K562 (cell line): ENCODE measurements at regions not wholly inside any gene's neighbourhood (a gene's known extent, or its start where the extent isn't known, plus 50 kb on each side); places are given as distances from the start of the nearest gene placed in this dataset.

Source experiments
- ATAC-seq: fragments of 200-7000 bp; cut with Tn5 transposase; 3 replicates; pipeline ENCODE4 v1.9.1; 2020; ENCODE audit warnings: moderate library complexity
- BruUV-seq: library from RNA; stranded (reverse); fragments of 400-500 nt; replicated peaks from 2 replicates; lab custom pipeline; 2021; lab: Mats Ljungman, UMichigan
- CTCF ChIA-PET: fragments of 300-600 bp; formaldehyde crosslinking; extraction: SDS; loops from one replicate; lab custom pipeline; 2021; ENCODE audit warnings: low intra/inter-chr PET ratio; lab: Yijun Ruan, JAX
- POLR2A ChIA-PET: fragments of 300-600, 350-650 bp; sonication (Branson Sonifier 250); formaldehyde crosslinking; extraction: SDS; loops from one replicate; lab custom pipeline; 2021; ENCODE audit warnings: antibody characterized with exemption, inconsistent platforms; lab: Yijun Ruan, JAX
- DNase-seq, 4 experiments: peaks; one replicate each; pipeline versions ENCODE4 v3.0.0 to v3.0.0-alpha.2; 2011 to 2018; ENCODE audit warnings: low spot score in 3 of 4, mixed read lengths in 3 of 4; ENCODE audit errors: extremely low read depth in 1 of 4
- FAIRE-seq: peaks from 2 replicates; lab custom pipeline; 2011; peaks lifted over from hg19 to GRCh38; lab: Jason Lieb, UNC
- H2AFZ ChIP-seq: 2 replicates; pipeline ENCODE4 v1.6.0; 2011; ENCODE audit warnings: low read depth, low read length, control low read depth, inconsistent platforms
- H3K27ac ChIP-seq: fragments of 200-600 bp; 3 replicates; pipeline ENCODE4 v1.8.0; 2011; ENCODE audit warnings: low read depth, mild to moderate bottlenecking, control low read depth, inconsistent platforms, low read length, moderate library complexity, mixed read lengths; ENCODE audit errors: extremely low read depth
- H3K27me3 ChIP-seq, 2 experiments: fragments of 300-600 bp in 1 of 2; 2 replicates in 1 of 2; 3 replicates in 1 of 2; pipeline versions ENCODE4 v1.6.0 to v1.8.0; 2011; ENCODE audit warnings: inconsistent platforms in 2 of 2, low read length in 2 of 2, mild to moderate bottlenecking in 1 of 2, mixed read lengths in 1 of 2, moderate library complexity in 1 of 2; ENCODE audit not compliant: control insufficient read depth in 2 of 2, insufficient read depth in 2 of 2
- H3K36me3 ChIP-seq: fragments of 300-600 bp; 3 replicates; pipeline ENCODE4 v1.8.0; 2011; ENCODE audit warnings: mild to moderate bottlenecking, low read length, inconsistent platforms; ENCODE audit not compliant: control insufficient read depth, insufficient read depth
- H3K4me1 ChIP-seq, 2 experiments: fragments of 200-600 bp in 1 of 2; replicated peaks in 1 of 2; 2 replicates in 1 of 2; 3 replicates in 1 of 2; pipeline versions ENCODE4 v1.5.1 to v1.8.0; 2011; ENCODE audit warnings: inconsistent platforms in 2 of 2, low read length in 2 of 2, mild to moderate bottlenecking in 1 of 2, mixed read lengths in 1 of 2, moderate library complexity in 1 of 2; ENCODE audit not compliant: control insufficient read depth in 2 of 2, insufficient read depth in 2 of 2
- H3K4me2 ChIP-seq: 2 replicates; pipeline ENCODE4 v1.6.1; 2011; ENCODE audit warnings: low read length, control low read depth, inconsistent platforms, mixed read lengths; ENCODE audit not compliant: insufficient read depth
- H3K4me3 ChIP-seq: fragments of 200-600 bp; sonication (generic), shearing (Covaris generic); 2 replicates; pipeline ENCODE4 v1.5.1; 2016; ENCODE audit warnings: control low read depth, inconsistent platforms
- H3K79me2 ChIP-seq: fragments of 200-600 bp; 3 replicates; pipeline ENCODE4 v1.8.0; 2011; ENCODE audit warnings: low read length, inconsistent platforms; ENCODE audit not compliant: control insufficient read depth, insufficient read depth
- H3K9ac ChIP-seq, 2 experiments: 2 replicates each; pipeline versions ENCODE4 v1.6.0 to v1.6.1; 2011; ENCODE audit warnings: low read depth in 2 of 2, low read length in 2 of 2, control low read depth in 1 of 2, inconsistent platforms in 1 of 2, mild to moderate bottlenecking in 1 of 2, mixed read lengths in 1 of 2; ENCODE audit not compliant: insufficient read depth in 1 of 2
- H3K9me1 ChIP-seq: one replicate; pipeline ENCODE4 v1.6.0; 2011; ENCODE audit warnings: inconsistent platforms, mild to moderate bottlenecking, low read length, moderate library complexity; ENCODE audit not compliant: control insufficient read depth, insufficient read depth
- H3K9me3 ChIP-seq: replicated peaks from 2 replicates; pipeline ENCODE4 v1.5.1; 2011; ENCODE audit warnings: low read depth, low read length, inconsistent platforms; ENCODE audit not compliant: control insufficient read depth, insufficient read depth
- H4K20me1 ChIP-seq: replicated peaks from 2 replicates; pipeline ENCODE4 v1.6.1; 2011; ENCODE audit warnings: low read length, inconsistent platforms, mixed read lengths; ENCODE audit not compliant: control insufficient read depth, insufficient read depth
- BCL6 ChIP-seq: fragments of 250-450 bp; sonication (Bioruptor Pico); IDR thresholded peaks from 2 replicates; pipeline ENCODE4 v1.4.0; 2020
- BRF2 ChIP-seq: IDR thresholded peaks from 3 replicates; pipeline ENCODE4 v1.6.1; 2011; ENCODE audit warnings: borderline replicate concordance, mild to moderate bottlenecking; ENCODE audit not compliant: insufficient read length, insufficient read depth
- NBN ChIP-seq: fragments of 450-650 bp; IDR thresholded peaks from 2 replicates; pipeline ENCODE4 v1.6.1; 2016; ENCODE audit warnings: low read depth, mild to moderate bottlenecking
- PHB ChIP-seq: fragments of 250-450 bp; sonication (Bioruptor Pico); IDR thresholded peaks from 2 replicates; pipeline ENCODE4 v1.5.0; 2021
- POU5F1 ChIP-seq: fragments of 150-350 bp; IDR thresholded peaks from 2 replicates; pipeline ENCODE4 v1.6.1; 2014; ENCODE audit warnings: borderline replicate concordance, low read length, low read depth, mild to moderate bottlenecking; ENCODE audit not compliant: partially characterized antibody
- RBM17 ChIP-seq: fragments of 200-400 bp; formaldehyde crosslinking; IDR thresholded peaks from 2 replicates; pipeline ENCODE4 v1.6.1; 2017; ENCODE audit warnings: low read depth, mild to moderate bottlenecking, low read length, borderline replicate concordance
- SMAD2 ChIP-seq: fragments of 150-350 bp; IDR thresholded peaks from 2 replicates; pipeline ENCODE4 v1.6.1; 2014; ENCODE audit warnings: low read depth, mild to moderate bottlenecking, low read length
- SP1 ChIP-seq: sonication (generic); formaldehyde crosslinking; IDR thresholded peaks from 2 replicates; pipeline ENCODE4 v1.8.1; 2022; ENCODE audit warnings: mild to moderate bottlenecking, missing genetic modification reagents
- SUPT5H ChIP-seq: fragments of 450-650 bp; IDR thresholded peaks from 2 replicates; pipeline ENCODE4 v1.6.1; 2016
- XRCC3 ChIP-seq: fragments of 450-650 bp; IDR thresholded peaks from 2 replicates; pipeline ENCODE4 v1.6.1; 2017; ENCODE audit warnings: mild to moderate bottlenecking, moderate library complexity
- ZC3H4 ChIP-seq: sonication (generic); formaldehyde crosslinking; IDR thresholded peaks from 2 replicates; pipeline ENCODE4 v1.9.0; 2021; ENCODE audit warnings: missing genetic modification reagents, borderline replicate concordance
- ZNF551 ChIP-seq: fragments of 250-450 bp; sonication (Bioruptor Pico); IDR thresholded peaks from 2 replicates; pipeline ENCODE4 v1.5.0; 2021; ENCODE audit warnings: mild to moderate bottlenecking, moderate library complexity
- ZNF583 ChIP-seq: fragments of 250-450 bp; sonication (Bioruptor Pico); IDR thresholded peaks from 2 replicates; pipeline ENCODE4 v1.4.0; 2020
- WGBS: fragments of 100-300 bp; shearing (Covaris generic); methylation state at CpG from one replicate; pipeline ENCODE4 v1.1.6; 2016; ENCODE audit warnings: low coverage, mixed read lengths; ENCODE audit not compliant: insufficient coverage; ENCODE audit errors: missing lambda C conversion rate; 5-methylcytosine and 5-hydroxymethylcytosine counted together
- in situ Hi-C: fragments of 300-500 bp; cut with MboI; formaldehyde crosslinking; loops from 4 replicates; pipeline ENCODE4 v1.15.0; 2018; ENCODE audit warnings: inconsistent platforms, mixed read lengths
- intact Hi-C: fragments of 100-400 bp; cut with micrococcal nuclease; formaldehyde crosslinking; loops from 2 replicates; pipeline ENCODE4 v1.14.2; 2022
- TF ChIP-seq, protein P1 (sequence below): IDR thresholded peaks from 3 replicates; pipeline ENCODE4 v1.6.1; 2011; ENCODE audit warnings: borderline replicate concordance, mild to moderate bottlenecking, moderate library complexity; ENCODE audit not compliant: insufficient read length; ENCODE audit errors: extremely low read depth
- TF ChIP-seq, protein P2 (sequence below): fragments of 250-450 bp; sonication (Bioruptor Pico); IDR thresholded peaks from 2 replicates; pipeline ENCODE4 v1.8.0; 2022; ENCODE audit warnings: inconsistent platforms, mild to moderate bottlenecking, moderate library complexity, borderline replicate concordance
- TF ChIP-seq, protein P3 (sequence below): fragments of 450-650 bp; IDR thresholded peaks from 2 replicates; pipeline ENCODE4 v1.6.1; 2016; ENCODE audit warnings: low read depth, mild to moderate bottlenecking, moderate library complexity

GRCh38 chr16:66002601-66003000 is 363.9 kb upstream of the CDH5 start (continued):
- TF ChIP-seq, protein P1, sequence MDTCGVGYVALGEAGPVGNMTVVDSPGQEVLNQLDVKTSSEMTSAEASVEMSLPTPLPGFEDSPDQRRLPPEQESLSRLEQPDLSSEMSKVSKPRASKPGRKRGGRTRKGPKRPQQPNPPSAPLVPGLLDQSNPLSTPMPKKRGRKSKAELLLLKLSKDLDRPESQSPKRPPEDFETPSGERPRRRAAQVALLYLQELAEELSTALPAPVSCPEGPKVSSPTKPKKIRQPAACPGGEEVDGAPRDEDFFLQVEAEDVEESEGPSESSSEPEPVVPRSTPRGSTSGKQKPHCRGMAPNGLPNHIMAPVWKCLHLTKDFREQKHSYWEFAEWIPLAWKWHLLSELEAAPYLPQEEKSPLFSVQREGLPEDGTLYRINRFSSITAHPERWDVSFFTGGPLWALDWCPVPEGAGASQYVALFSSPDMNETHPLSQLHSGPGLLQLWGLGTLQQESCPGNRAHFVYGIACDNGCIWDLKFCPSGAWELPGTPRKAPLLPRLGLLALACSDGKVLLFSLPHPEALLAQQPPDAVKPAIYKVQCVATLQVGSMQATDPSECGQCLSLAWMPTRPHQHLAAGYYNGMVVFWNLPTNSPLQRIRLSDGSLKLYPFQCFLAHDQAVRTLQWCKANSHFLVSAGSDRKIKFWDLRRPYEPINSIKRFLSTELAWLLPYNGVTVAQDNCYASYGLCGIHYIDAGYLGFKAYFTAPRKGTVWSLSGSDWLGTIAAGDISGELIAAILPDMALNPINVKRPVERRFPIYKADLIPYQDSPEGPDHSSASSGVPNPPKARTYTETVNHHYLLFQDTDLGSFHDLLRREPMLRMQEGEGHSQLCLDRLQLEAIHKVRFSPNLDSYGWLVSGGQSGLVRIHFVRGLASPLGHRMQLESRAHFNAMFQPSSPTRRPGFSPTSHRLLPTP = no peak
- TF ChIP-seq PHB (CRISPR knock-in tag) (no peak), ZC3H4 (CRISPR knock-in tag) (no peak), ZNF583 (CRISPR knock-in tag) (no peak)

DNA sequence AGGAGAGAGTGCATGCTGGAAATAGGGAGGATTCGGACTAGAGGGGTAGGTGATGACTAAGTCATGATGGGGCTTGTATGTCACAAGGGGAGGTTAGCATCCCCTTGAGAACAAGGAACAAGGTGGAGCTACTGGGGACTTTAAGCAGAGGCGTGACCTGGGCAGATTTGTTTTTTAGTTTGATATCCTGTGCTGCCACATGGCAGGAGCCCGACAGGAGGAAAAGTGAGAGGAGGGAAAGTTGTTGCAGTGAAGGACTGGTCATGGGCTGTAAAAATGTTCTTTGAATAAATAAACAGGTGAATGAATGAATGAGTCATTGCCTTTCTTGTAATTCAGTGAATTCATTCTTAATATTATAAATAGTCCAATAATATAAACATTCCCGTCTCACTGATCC is 365.1 kb upstream of the CDH5 start:
- ChIA-PET POLR2A (no interaction called here), CTCF (no interaction called here)
- H3K36me3 ChIP-seq = no peaks in the 10 kb centered on the region
- in situ Hi-C loops (no loop called here), intact Hi-C loops (no loop called here)
- H3K27ac ChIP-seq = no peak overlapping the region
- FAIRE-seq = no peak
- H4K20me1 ChIP-seq = no peaks in the 10 kb centered on the region; the same call in 1 of the 2 replicates
- H3K4me1 ChIP-seq = no peaks in the 10 kb centered on the region
- no peak overlapping the region for H3K9ac ChIP-seq
- H3K4me3 ChIP-seq = no peak overlapping the region
- no peaks in the 10 kb centered on the region for H3K9me1 ChIP-seq
- no peak overlapping the region for H3K4me2 ChIP-seq
- no peak for ATAC-seq
- 1% methylated on average over 4 of the region's 4 CpGs for WGBS
- TF ChIP-seq BRF2 (no peak), SUPT5H (no peak), NBN (no peak), SMAD2 (no peak), BCL6 (no peak), RBM17 (no peak), XRCC3 (no peak), ZNF551 (CRISPR knock-in tag) (no peak), SP1 (CRISPR knock-in tag) (no peak), POU5F1 (no peak)
- TF ChIP-seq, protein P2, sequence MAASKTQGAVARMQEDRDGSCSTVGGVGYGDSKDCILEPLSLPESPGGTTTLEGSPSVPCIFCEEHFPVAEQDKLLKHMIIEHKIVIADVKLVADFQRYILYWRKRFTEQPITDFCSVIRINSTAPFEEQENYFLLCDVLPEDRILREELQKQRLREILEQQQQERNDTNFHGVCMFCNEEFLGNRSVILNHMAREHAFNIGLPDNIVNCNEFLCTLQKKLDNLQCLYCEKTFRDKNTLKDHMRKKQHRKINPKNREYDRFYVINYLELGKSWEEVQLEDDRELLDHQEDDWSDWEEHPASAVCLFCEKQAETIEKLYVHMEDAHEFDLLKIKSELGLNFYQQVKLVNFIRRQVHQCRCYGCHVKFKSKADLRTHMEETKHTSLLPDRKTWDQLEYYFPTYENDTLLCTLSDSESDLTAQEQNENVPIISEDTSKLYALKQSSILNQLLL = no peak
- TF ChIP-seq, protein P3, sequence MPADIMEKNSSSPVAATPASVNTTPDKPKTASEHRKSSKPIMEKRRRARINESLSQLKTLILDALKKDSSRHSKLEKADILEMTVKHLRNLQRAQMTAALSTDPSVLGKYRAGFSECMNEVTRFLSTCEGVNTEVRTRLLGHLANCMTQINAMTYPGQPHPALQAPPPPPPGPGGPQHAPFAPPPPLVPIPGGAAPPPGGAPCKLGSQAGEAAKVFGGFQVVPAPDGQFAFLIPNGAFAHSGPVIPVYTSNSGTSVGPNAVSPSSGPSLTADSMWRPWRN = no peak
- H3K9me3 ChIP-seq = no peaks in the 10 kb centered on the region
- no peaks in the 10 kb centered on the region for H3K79me2 ChIP-seq
- no TSS peak for BruUV-seq
- no peak overlapping the region for H2AFZ ChIP-seq
- no peaks in the 10 kb centered on the region for H3K27me3 ChIP-seq
- DNase-seq = no peak
